ENCODE measurements at regions not wholly inside any gene's neighbourhood (a gene's known extent, or its start where the extent isn't known, plus 50 kb on each side); places are given as distances from the start of the nearest gene placed in this dataset.
"Not testable (repeated sequence)": the region's sequence is repeated elsewhere in the genome, so short reads cannot be mapped to it uniquely, and the experiment has no call there.

DNA sequence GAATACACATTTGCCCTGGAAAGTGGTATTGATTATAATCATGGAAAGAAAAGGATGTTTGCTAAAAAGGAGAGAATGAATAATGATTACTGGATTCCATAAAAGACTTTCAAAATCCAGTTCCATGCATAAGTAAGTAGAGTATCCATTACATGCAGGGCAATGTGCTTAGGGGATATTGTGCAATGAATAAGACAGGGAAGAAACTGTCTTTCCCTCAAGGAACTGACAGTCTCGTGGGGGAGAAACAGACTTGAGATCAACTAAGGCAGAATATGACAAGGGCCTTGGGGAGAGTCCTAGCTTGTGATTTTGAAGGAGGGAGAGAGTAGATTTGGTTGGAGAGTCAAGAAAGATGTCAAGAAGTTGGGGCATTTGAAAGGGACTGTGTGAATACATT, 130.6 kb downstream of the SPP2 start:
- DNase-seq, result no peak

DNA sequence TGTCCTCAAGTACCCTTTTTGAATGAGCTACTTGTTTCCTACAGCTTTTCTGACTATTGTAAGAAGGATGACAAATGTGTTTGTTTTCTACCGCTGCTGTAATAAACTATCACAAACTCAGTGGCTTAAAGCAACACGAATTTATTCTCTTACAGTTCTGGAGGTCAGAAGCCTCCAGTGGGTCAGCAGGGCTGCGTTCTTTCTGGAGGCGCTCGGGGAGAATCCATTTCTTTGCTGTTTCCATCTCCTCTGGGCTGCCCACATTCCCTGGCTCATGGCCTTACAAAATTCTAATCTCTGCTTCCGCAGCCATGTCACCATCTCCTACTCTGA, 128.5 kb downstream of the SPP2 start:
- DNase-seq, result no peak

DNA sequence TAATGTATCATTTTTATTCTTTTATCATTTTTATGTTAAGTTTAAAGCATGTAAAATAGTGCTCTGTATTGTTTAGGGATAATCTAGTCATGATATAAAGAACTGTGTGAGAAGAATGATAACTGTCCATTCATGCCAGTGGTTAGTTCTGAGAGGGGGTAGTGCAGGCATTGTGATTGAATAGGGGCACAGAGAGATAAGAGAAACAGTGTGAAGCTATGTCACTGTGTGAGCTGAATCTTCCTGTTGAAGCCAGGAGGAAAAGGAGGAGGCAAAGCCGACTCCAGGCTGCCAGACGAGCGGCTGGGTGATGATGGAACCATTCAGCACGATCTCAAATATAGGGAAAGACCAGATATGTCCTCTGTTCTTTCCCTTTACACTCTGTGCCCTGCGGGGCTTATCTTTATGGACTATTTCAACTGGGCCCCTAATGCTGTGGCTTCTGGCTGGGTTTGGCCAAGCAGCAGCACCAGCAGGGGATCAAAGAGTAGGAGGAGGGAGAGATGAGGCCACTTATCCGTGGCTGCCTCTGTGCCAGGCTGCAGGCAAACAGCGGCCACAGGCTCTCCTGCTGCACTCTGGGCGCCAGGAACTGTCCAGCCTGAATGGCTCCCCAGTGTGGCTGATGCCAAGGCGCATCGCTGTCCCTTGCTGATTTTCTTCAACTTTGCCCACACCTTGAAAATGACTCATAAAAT, 128.0 kb downstream of the SPP2 start:
- DNase-seq, result no peak

DNA sequence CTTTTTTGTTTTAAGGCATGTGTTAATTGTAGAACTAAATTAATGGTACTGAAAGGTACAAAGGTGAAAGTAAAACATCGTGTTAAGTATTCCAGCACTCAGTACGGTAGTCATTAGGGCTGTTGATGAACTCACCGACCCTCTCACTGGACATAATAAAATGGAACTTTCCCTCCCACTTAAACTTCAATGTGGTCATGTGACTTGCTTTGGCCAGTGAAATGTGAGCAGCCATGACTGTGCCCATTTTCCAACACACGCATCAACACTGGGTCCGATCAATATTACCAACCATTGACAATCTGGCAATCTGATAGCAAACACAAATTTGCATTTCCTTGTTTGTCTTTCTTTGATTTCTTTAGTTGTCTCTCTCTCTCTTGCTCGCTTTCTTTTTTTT, 125.1 kb downstream of the SPP2 start:
- DNase-seq, result no peak

DNA sequence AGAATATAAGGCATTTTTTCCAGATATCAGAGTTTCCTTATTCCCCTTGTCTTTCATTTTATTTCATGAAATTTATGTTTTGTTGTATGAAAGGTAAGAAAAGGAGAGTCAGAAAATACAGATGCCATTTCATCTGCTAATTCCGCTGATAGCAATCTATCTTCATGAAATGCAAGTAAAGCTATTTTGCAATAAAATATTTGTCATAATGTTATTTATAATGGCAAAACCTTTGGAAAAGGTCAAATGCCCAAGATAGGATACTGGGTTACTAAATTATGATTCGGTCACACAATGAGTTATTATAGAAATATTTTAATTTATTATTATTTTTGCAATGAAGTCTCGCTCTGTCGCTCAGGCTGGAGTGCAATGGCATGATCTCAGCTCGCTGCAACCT, 124.2 kb downstream of the SPP2 start:
- DNase-seq, result no peak

DNA sequence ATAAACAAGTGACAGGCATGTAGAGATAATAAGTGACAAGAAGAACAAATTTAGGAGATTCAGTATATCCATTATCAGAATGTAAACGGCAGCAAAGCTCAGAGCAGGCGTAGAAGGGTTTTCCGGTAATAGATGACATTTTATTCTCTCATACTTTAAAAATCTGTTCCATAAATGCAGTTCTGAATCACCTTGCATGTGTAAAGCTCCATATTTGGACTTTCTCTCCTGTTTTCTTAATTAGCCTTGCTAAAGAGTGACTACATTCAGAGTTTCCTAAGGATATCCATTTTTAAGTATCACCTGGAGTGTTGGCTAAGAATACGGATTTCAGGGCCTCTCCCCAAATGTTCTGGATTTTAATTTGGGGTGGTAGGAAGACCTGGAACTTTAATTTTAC, 122.0 kb downstream of the SPP2 start:
- no peak for DNase-seq

DNA sequence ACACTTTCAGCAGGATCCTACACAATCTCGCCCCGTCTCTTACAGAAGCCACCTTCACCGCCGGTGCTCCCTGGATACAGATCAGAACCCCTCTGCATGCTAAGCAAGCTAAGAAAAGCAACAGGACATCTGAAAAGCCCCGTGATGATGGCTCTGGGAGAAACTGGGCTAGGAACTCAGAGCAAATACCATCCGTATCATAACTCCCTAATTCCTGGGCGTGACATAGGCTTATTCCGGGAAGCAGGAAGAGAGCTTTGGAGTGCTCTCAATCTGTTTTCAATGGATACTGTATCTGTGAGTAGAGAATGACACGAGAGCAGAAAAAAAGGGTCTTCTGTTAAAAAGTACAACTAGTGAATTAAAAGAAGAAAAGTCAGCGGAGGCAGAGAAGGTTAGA, 121.6 kb downstream of the SPP2 start:
- DNase-seq, result no peak

DNA sequence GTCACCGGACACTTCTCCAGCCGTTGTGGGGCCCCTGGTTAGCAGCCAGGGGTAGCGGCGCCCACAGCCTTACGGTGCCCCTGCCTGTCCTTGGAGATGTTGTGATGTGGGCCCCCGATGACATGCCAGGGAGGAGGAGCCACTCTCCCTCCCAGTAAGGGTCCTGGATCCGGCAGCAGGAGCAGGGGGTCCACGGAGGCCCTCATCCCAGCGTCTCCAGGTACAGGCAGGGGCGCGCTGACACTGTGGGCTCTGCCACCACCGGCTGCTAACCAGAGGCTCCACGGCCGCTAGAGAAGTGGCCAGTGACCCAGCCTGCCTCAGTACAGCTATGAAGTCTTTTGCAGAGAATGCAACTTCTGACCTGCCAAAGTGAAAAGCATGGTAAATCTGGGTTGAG, 121.2 kb downstream of the SPP2 start:
- DNase-seq, result no peak

DNA sequence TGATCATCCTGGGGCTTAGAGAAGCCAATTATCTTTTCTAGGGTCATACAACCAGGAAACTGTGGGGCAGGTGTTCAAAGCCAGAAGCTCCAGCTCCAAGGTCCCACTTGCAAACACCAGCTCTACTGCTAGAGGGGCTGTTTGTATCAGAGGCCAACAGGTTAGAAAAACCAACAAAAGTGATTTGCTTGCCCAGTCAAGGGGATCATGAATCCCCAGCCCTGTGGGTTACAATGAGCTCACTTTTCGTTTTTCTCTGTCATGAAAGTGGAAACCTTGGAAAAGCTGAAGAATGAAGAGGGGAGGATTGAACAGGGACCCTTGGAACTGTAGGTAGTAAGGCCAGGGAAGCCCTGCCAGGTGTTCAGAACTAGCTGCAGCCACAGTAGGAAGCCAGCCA, 119.2 kb downstream of the SPP2 start:
- DNase-seq, result no peak

DNA sequence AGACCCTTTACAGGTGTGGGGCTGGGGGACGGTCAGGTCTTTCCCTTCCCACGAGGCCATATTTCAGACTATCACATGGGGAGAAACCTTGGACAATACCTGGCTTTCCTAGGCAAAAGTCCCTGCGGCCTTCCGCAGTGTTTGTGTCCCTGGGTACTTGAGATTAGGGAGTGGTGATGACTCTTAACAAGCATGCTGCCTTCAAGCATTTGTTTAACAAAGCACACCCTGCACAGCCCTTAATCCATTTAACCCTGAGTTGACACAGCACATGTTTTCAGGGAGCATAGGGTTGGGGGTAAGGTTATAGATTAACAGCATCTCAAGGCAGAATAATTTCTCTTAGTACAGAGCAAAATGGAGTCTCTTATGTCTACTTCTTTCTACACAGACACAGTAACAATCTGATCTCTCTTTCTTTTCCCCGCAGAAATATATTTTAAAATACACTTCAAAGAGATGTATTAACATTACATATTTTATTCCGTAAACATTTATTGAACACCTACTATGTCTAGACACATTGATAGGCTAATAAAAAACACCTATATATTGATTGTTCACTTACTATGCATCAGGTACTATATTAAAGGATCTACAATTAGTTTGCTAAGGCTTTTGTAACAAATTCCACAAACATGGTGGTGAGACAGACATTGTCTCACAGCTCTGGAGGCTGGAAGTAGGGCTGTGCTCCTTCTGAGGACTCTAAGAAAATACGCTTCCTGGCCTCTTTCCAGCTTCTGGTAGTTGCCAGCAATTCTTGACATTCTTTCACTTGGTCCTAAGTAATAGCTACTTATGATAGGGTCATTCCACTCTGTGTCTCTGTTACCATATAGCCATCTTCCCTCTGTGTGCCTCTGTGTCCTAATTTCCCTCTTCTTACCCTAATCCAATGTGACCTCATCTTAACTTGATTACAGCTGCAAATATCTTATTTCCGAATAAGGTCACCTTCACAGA, 118.4 kb downstream of the SPP2 start:
- not testable (repeated sequence) for DNase-seq

DNA sequence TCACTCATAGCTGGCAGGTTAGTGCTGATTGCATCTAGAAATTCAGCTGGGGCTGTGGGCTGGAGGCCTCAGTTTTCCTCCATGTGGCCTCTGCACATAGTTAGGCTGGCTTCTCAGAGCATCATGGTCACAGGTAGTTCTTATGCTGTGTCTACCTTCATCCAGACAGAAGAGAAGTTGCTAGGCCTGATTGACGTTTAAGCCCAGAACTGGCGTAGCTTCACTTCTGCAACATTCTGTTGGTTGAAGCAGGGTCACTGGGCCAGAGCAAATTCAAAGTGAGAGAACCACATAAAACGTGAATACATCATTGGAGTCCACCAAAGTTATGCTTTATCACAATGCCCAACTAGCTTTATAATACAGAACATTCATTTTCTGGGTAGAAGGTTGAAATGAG, 116.0 kb downstream of the SPP2 start:
- DNase-seq, result no peak

DNA sequence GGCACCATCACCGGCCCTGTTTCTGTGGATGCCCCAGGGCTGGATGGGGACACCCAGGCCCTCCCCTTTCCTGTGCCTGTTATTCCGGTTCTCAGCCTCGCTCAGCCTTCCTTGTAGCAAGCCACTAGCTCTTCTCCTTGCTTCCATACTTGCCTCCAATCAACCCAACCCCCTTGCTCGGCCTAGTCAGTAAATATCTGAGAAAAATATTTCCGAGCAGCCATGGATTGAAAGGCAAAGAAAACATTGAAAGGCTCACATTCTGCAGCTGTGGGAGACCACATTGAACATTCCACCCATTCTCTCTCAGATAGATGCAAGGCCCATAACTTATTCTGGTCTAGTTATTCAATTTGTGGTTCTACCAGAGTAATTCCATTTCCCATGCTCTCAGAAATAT, 114.9 kb downstream of the SPP2 start:
- DNase-seq, result no peak

DNA sequence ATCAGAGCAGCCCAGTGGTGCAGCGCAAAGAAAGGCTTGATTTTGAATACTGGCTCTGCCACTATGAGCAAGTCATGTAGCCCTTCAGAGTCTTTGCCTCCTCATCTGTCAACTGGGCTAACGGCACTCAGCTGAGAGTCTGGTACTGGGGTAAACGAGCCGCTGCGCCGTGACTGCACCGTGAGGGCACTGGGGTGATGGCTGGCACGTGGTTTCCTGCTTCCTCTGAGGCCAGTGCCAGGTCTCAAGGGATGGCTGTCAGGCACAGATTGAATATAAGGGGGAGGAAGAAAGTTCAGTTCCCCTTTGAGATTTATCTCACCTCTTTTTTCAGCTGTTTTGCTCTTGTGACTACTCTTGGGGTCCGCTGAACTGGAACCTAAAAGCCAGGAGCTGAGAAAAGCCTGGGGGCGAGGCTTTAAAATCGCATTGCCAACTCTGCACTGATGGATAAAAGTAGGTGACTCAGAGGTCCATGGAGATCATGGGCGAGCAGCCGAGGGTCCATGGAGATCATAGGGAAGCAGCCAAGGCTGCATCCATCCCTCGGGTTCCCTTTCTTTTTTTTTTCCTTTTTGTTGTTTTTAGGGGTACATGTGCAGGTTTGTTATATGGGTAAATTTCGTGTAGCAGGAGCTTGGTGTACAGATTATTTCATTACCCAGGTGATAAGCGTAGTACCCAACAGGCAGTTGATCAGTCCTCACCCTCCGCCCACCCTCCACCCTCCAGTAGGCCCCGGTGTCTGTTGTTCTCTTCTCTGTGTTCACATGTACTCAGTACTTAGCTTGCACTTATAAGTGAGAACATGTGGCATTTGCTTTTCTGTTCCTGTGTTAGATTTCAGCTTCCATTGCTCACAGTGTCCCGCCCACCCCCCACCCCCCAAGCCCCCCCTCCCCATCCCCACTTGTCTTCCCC, 114.3 kb downstream of the SPP2 start:
- DNase-seq, result no peak

DNA sequence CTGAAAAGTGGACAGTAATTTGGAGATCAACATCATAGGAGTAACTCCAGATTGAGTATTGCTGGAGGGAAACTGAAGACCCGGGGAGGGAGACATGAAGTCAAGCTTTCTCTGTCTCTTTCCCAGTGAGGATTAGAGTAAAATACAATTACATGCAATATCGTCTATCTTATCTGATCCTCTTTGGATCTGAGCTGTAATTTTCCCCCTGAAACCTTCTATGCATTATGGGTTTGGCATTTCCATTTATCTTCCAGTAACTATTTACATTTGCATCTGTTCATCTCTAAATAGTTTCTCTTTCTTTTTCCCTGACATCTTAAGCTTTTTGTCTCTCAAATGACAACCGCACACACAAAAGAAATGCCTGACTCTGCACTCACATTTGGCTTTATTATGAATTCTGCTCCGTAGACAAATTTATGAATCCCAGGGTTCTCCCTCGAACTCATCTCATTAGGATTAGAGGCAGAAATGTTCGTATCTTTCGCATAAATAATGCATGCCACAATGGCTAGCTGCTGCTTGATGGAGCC, 113.1 kb downstream of the SPP2 start:
- DNase-seq, result no peak

DNA sequence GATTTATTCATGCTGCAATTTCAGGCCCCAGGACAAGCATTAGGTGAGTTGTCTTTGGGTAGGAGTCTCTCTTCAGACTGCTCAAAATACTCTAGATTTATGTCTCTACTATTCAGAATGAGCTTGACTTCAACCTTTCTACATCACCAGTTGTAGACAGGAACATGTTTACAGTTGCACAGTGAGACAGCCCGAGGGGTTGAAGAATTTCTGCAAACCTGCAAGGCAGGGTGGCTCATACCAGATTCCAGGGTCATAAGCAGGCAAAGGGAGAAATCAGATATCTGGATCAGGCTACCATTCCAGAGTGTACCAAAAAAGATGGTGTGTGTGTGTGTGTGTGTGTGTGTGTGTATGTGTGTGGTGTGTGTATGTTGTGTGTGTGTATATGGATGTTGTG, 112.4 kb downstream of the SPP2 start:
- no peak for DNase-seq

DNA sequence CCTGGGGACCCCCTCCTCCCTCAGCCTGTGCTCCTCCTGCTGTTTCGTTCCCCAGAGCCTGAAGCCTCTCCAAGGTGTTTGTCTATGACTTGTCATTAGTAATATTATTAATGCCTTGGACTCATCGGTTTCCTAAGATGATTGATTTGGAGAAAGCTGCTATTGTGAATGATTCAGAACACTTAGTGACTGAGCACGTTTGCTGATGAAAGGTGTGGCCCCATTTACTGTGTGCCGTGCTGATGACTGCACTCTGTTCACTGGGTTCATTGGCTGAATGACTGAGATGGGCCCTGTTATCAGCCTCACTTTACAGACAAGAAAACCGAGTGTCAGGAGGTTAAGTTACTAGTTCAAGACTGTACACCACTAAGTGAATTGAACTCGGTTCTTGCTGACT, 111.4 kb downstream of the SPP2 start:
- no peak for DNase-seq

DNA sequence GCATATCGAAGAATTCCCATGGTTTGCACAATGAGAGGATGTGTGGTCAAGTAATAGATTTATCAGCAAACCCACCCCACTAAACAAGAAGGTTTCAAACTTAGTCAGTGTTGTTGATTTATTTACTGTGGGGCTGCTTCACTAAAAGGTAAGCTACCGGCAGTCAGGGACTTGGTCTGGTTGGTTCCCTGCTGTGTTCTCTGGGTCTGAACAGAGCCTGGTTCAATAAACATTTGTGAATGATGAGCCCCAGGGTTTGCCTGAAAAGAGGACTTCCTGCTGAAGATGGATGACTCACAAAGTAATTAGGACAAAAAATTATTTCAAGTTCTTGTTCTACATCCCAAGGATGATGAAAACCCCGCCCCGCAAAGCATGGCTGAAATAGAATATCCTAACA, 108.3 kb downstream of the SPP2 start:
- no peak for DNase-seq

DNA sequence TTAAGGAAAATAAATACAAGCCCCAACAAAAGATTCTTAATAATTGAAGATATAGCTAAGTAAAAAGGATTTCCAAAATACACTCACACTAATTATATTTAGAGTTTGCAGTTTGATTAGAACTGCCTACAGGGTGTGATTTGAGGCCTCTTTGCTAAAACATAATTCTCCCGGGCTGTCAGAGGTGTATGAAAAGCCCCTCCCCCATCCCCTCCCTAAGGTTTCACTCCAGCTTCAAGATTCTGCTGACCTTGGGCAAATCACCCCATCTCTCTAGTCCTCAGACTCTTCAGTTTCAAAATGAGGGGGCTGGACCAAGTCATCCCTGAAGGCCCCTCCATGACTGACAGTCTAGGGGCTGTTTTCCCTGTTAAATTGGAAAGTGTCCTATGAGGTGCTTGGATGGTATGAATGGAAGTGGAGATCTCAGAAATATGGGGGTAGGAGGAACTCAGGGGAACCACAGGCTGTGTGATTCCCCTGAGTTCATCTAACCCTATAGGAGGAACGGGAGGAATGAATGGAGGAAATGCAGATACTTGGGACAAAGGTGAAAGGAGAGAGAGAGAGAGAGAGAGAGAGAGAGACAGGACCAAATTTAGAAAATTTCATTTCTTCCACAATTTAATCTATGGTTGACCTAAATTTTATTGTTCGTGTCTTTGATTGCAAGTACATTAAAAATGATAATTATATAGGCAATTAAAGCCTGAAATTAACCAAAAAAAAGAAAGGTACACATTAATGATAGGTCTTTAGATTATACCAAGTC, 107.5 kb downstream of the SPP2 start:
- DNase-seq, result no peak

DNA sequence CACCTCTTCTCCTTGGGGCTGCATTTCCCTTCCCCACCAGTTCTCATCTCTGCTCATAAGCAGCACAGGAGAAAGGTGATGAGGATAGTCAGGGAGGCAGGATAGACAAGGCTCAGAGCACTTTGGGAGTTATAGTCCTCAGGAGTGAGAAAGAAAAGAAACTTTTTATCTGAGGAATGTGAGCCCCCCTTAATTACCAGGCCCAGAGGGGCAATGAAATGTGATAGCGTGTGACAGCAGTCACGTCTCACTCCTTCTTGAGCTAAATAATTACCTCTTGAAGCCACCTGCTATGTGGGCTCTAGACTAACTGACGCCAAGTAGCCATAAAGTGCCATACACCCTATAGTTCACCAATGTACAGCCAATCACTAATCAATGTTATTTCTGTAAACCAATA, 105.8 kb downstream of the SPP2 start:
- no peak for DNase-seq

DNA sequence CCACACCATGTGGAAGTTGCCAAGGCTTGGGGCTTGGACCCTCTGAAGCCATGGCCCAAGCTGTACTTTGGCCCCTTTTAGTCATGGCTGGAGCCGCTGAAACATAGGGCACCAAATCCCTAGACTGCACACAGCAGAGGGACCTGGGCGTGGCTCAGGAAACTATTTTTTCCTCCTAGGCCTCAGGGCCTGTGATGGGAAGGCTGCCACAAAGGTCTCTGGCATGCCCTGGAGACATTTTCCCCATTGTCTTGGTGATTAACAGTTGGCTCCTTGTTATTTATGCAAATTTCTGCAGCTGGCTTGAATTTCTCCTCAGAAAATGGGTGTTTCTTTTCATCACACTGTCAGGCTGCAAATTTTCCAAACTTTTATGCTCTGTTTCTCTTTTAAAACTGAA, 102.3 kb downstream of the SPP2 start:
- not testable (repeated sequence) for DNase-seq

DNA sequence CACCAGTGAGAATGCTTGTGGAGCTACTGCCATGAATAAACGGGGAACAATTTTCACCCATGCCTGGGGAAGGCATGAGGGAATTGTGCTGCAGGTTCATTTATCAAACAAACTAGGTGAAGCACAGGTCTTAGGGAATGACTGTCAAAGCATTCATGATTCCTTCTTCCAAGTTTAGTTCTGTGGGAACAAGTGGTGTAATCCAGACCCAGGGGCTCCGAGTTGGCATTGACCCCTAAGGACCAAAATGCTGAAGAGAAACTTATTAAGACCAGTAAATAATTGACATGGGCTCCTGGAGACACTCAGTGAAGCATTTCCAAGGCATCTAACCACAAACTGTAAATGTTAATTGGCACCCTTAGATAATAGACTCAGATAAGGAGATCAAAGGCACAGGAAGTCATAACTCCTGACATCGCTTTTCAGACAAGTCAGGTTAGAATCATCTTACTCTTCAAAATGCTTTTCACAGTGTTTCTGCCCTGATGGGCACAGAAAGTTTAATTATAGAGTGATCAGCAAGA, 96.9 kb downstream of the SPP2 start:
- no peak for DNase-seq

Data from stimulated activated CD4-positive, alpha-beta T cell treated with anti-CD3 and anti-CD28 coated beads, Interleukin-1b, Interleukin-23, amount 100 ng/mL, for 48 hours (primary cell).